ENCODE measurements at regions not wholly inside any gene's neighbourhood (a gene's known extent, or its start where the extent isn't known, plus 50 kb on each side); places are given as distances from the start of the nearest gene placed in this dataset.
"Not testable (repeated sequence)": the region's sequence is repeated elsewhere in the genome, so short reads cannot be mapped to it uniquely, and the experiment has no call there.

GRCh38 chr5:112573441-112573840 is 154.4 kb upstream of the EPB41L4A start:
- no peaks in the 10 kb centered on the region for H3K4me1 ChIP-seq (ENCODE audit: control insufficient read depth, insufficient read depth, low read length)
- no peaks in the 10 kb centered on the region for H3K9me3 ChIP-seq (ENCODE audit: control insufficient read depth, insufficient read depth, low read length)
- no peak overlapping the region for H3K4me3 ChIP-seq (ENCODE audit: low read depth, low read length)
- no peak overlapping the region for H3K27ac ChIP-seq (ENCODE audit: low read depth, low read length)
- no peaks in the 10 kb centered on the region for H3K36me3 ChIP-seq (ENCODE audit: control insufficient read depth, insufficient read depth, low read length)
- H3K9ac ChIP-seq (ENCODE audit: low read depth, low read length): no peak overlapping the region
- no peaks in the 10 kb centered on the region for H3K27me3 ChIP-seq (ENCODE audit: control insufficient read depth, insufficient read depth, low read length)

- no peak overlapping the region for H3K9ac ChIP-seq (ENCODE audit: low read depth, low read length)
- H3K36me3 ChIP-seq (ENCODE audit: control insufficient read depth, insufficient read depth, low read length): no peaks in the 10 kb centered on the region
- H3K4me3 ChIP-seq (ENCODE audit: low read depth, low read length): no peak overlapping the region
- no peaks in the 10 kb centered on the region for H3K4me1 ChIP-seq (ENCODE audit: control insufficient read depth, insufficient read depth, low read length)
- no peaks in the 10 kb centered on the region for H3K9me3 ChIP-seq (ENCODE audit: control insufficient read depth, insufficient read depth, low read length)
- H3K27ac ChIP-seq (ENCODE audit: low read depth, low read length): no peak overlapping the region
- H3K27me3 ChIP-seq (ENCODE audit: control insufficient read depth, insufficient read depth, low read length): no peaks in the 10 kb centered on the region
Observed at GRCh38 chr5:112574536-112574935, 155.5 kb upstream of the EPB41L4A start.

- Histone ChIP-seq H3K27me3 (ENCODE audit: control insufficient read depth, insufficient read depth, low read length) (no peaks in the 10 kb centered on the region), H3K27ac (ENCODE audit: low read depth, low read length) (no peak overlapping the region), H3K9ac (ENCODE audit: low read depth, low read length) (no peak overlapping the region), H3K36me3 (ENCODE audit: control insufficient read depth, insufficient read depth, low read length) (no peaks in the 10 kb centered on the region), H3K4me3 (ENCODE audit: low read depth, low read length) (no peak overlapping the region), H3K9me3 (ENCODE audit: control insufficient read depth, insufficient read depth, low read length) (no peaks in the 10 kb centered on the region), H3K4me1 (ENCODE audit: control insufficient read depth, insufficient read depth, low read length) (no peaks in the 10 kb centered on the region)
Observed at GRCh38 chr5:112576298-112576925, 157.3 kb upstream of the EPB41L4A start.

- no peak overlapping the region for H3K9ac ChIP-seq (ENCODE audit: low read depth, low read length)
- no peaks in the 10 kb centered on the region for H3K36me3 ChIP-seq (ENCODE audit: control insufficient read depth, insufficient read depth, low read length)
- no peaks in the 10 kb centered on the region for H3K27me3 ChIP-seq (ENCODE audit: control insufficient read depth, insufficient read depth, low read length)
- H3K4me1 ChIP-seq (ENCODE audit: control insufficient read depth, insufficient read depth, low read length): no peaks in the 10 kb centered on the region
- no peaks in the 10 kb centered on the region for H3K9me3 ChIP-seq (ENCODE audit: control insufficient read depth, insufficient read depth, low read length)
- no peak overlapping the region for H3K27ac ChIP-seq (ENCODE audit: low read depth, low read length)
- no peak overlapping the region for H3K4me3 ChIP-seq (ENCODE audit: low read depth, low read length)
Observed at GRCh38 chr5:112579599-112580170, 158.0 kb upstream of the APC start.

GRCh38 chr5:112581811-112582320 is 155.8 kb upstream of the APC start:
- H3K36me3 ChIP-seq (ENCODE audit: control insufficient read depth, insufficient read depth, low read length): no peaks in the 10 kb centered on the region
- no peaks in the 10 kb centered on the region for H3K27me3 ChIP-seq (ENCODE audit: control insufficient read depth, insufficient read depth, low read length)
- H3K4me1 ChIP-seq (ENCODE audit: control insufficient read depth, insufficient read depth, low read length): peaks cover 3% of the 10 kb centered on the region; the same call in 1 of the 2 replicates
- no peak overlapping the region for H3K27ac ChIP-seq (ENCODE audit: low read depth, low read length)
- no peak overlapping the region for H3K9ac ChIP-seq (ENCODE audit: low read depth, low read length)
- no peaks in the 10 kb centered on the region for H3K9me3 ChIP-seq (ENCODE audit: control insufficient read depth, insufficient read depth, low read length)
- no peak overlapping the region for H3K4me3 ChIP-seq (ENCODE audit: low read depth, low read length)

- H3K27me3 ChIP-seq (ENCODE audit: control insufficient read depth, insufficient read depth, low read length): no peaks in the 10 kb centered on the region
Observed at GRCh38 chr5:112583166-112583565, 154.5 kb upstream of the APC start.

GRCh38 chr5:112584781-112585180 is 152.9 kb upstream of the APC start:
- H3K9ac ChIP-seq (ENCODE audit: low read depth, low read length): no peak overlapping the region
- no peaks in the 10 kb centered on the region for H3K27me3 ChIP-seq (ENCODE audit: control insufficient read depth, insufficient read depth, low read length)
- no peak overlapping the region for H3K4me3 ChIP-seq (ENCODE audit: low read depth, low read length)
- H3K36me3 ChIP-seq (ENCODE audit: control insufficient read depth, insufficient read depth, low read length): no peaks in the 10 kb centered on the region
- H3K4me1 ChIP-seq (ENCODE audit: control insufficient read depth, insufficient read depth, low read length): peaks cover 4% of the 10 kb centered on the region; the same call in 1 of the 2 replicates
- no peaks in the 10 kb centered on the region for H3K9me3 ChIP-seq (ENCODE audit: control insufficient read depth, insufficient read depth, low read length)
- no peak overlapping the region for H3K27ac ChIP-seq (ENCODE audit: low read depth, low read length)

More at GRCh38 chr5:112583166-112583565, 154.5 kb upstream of the APC start:
- Histone ChIP-seq H3K4me1 (ENCODE audit: control insufficient read depth, insufficient read depth, low read length) (peaks cover 4% of the 10 kb centered on the region; the same call in 1 of the 2 replicates), H3K27ac (ENCODE audit: low read depth, low read length) (no peak overlapping the region), H3K9ac (ENCODE audit: low read depth, low read length) (no peak overlapping the region), H3K36me3 (ENCODE audit: control insufficient read depth, insufficient read depth, low read length) (no peaks in the 10 kb centered on the region), H3K9me3 (ENCODE audit: control insufficient read depth, insufficient read depth, low read length) (no peaks in the 10 kb centered on the region), H3K4me3 (ENCODE audit: low read depth, low read length) (no peak overlapping the region)

- Histone ChIP-seq H3K9me3 (ENCODE audit: control insufficient read depth, insufficient read depth, low read length) (no peaks in the 10 kb centered on the region), H3K27ac (ENCODE audit: low read depth, low read length) (no peak overlapping the region), H3K4me1 (ENCODE audit: control insufficient read depth, insufficient read depth, low read length) (peaks cover 4% of the 10 kb centered on the region; the same call in 1 of the 2 replicates), H3K4me3 (ENCODE audit: low read depth, low read length) (no peak overlapping the region), H3K36me3 (ENCODE audit: control insufficient read depth, insufficient read depth, low read length) (no peaks in the 10 kb centered on the region), H3K27me3 (ENCODE audit: control insufficient read depth, insufficient read depth, low read length) (no peaks in the 10 kb centered on the region), H3K9ac (ENCODE audit: low read depth, low read length) (no peak overlapping the region)
Observed at GRCh38 chr5:112586596-112587062, 151.1 kb upstream of the APC start.

- H3K36me3 ChIP-seq (ENCODE audit: control insufficient read depth, insufficient read depth, low read length); H3K27ac ChIP-seq (ENCODE audit: low read depth, low read length); H3K27me3 ChIP-seq (ENCODE audit: control insufficient read depth, insufficient read depth, low read length); H3K9ac ChIP-seq (ENCODE audit: low read depth, low read length); H3K4me3 ChIP-seq (ENCODE audit: low read depth, low read length); H3K4me1 ChIP-seq (ENCODE audit: control insufficient read depth, insufficient read depth, low read length); H3K9me3 ChIP-seq (ENCODE audit: control insufficient read depth, insufficient read depth, low read length): not testable (repeated sequence)
Observed at GRCh38 chr5:112590858-112591257, 146.8 kb upstream of the APC start.

- Histone ChIP-seq H3K27me3 (ENCODE audit: control insufficient read depth, insufficient read depth, low read length) (no peaks in the 10 kb centered on the region), H3K36me3 (ENCODE audit: control insufficient read depth, insufficient read depth, low read length) (no peaks in the 10 kb centered on the region), H3K4me1 (ENCODE audit: control insufficient read depth, insufficient read depth, low read length) (no peaks in the 10 kb centered on the region), H3K27ac (ENCODE audit: low read depth, low read length) (no peak overlapping the region), H3K4me3 (ENCODE audit: low read depth, low read length) (no peak overlapping the region), H3K9me3 (ENCODE audit: control insufficient read depth, insufficient read depth, low read length) (no peaks in the 10 kb centered on the region), H3K9ac (ENCODE audit: low read depth, low read length) (no peak overlapping the region)
Observed at GRCh38 chr5:112594095-112594850, 143.4 kb upstream of the APC start.

GRCh38 chr5:112594941-112595340 is 142.7 kb upstream of the APC start:
- Histone ChIP-seq H3K27me3 (ENCODE audit: control insufficient read depth, insufficient read depth, low read length) (no peaks in the 10 kb centered on the region), H3K9ac (ENCODE audit: low read depth, low read length) (no peak overlapping the region), H3K36me3 (ENCODE audit: control insufficient read depth, insufficient read depth, low read length) (no peaks in the 10 kb centered on the region), H3K4me3 (ENCODE audit: low read depth, low read length) (no peak overlapping the region), H3K27ac (ENCODE audit: low read depth, low read length) (no peak overlapping the region), H3K4me1 (ENCODE audit: control insufficient read depth, insufficient read depth, low read length) (no peaks in the 10 kb centered on the region), H3K9me3 (ENCODE audit: control insufficient read depth, insufficient read depth, low read length) (no peaks in the 10 kb centered on the region)
